ENCODE measurements at regions not wholly inside any gene's neighbourhood (a gene's known extent, or its start where the extent isn't known, plus 50 kb on each side); places are given as distances from the start of the nearest gene placed in this dataset.

GRCh38 chr13:70668983-70669382 is 560.7 kb upstream of the KLHL1 start:
- Histone ChIP-seq H3K79me2 (ENCODE audit: insufficient read depth, low read length) (no peaks in the 10 kb centered on the region), H4K20me1 (ENCODE audit: insufficient read depth, low read length, poor library complexity, severe bottlenecking) (no peaks in the 10 kb centered on the region), H3K4me1 (ENCODE audit: insufficient read depth, low read length, poor library complexity, severe bottlenecking) (peaks cover 24% of the 10 kb centered on the region), H3K9ac (ENCODE audit: low read depth, low read length, poor library complexity, severe bottlenecking) (no peak overlapping the region), H3K4me3 (ENCODE audit: low read length, poor library complexity, severe bottlenecking) (no peak overlapping the region), H3F3A (ENCODE audit: low read depth) (no peaks in the 10 kb centered on the region), H3K36me3 (ENCODE audit: insufficient read depth, low read length) (no peaks in the 10 kb centered on the region), H2AFZ (ENCODE audit: low read length) (no peak overlapping the region), H3K9me3 (ENCODE audit: insufficient read depth, low read depth, low read length) (no peaks in the 10 kb centered on the region), H3K4me2 (ENCODE audit: low read depth, low read length, poor library complexity, severe bottlenecking) (no peak overlapping the region), H3K27me3 (ENCODE audit: insufficient read depth, low read length, poor library complexity, severe bottlenecking) (no peaks in the 10 kb centered on the region), H3K9me2 (replicated peaks; ENCODE audit: low read depth, low read length) (no peaks in the 10 kb centered on the region)
- TF ChIP-seq CTCF (conservative IDR thresholded peaks at IDR 0.05; ENCODE audit: low read length) (no peak), EZH2phosphoT487 (IDR thresholded peaks at IDR 0.05; ENCODE audit: borderline replicate concordance) (no peak)

- Histone ChIP-seq H3K4me1 (ENCODE audit: insufficient read depth, low read length, poor library complexity, severe bottlenecking) (peaks cover 30% of the 10 kb centered on the region), H4K20me1 (ENCODE audit: insufficient read depth, low read length, poor library complexity, severe bottlenecking) (no peaks in the 10 kb centered on the region), H3K79me2 (ENCODE audit: insufficient read depth, low read length) (no peaks in the 10 kb centered on the region), H3K9ac (ENCODE audit: low read depth, low read length, poor library complexity, severe bottlenecking) (no peak overlapping the region), H3K9me3 (ENCODE audit: insufficient read depth, low read depth, low read length) (no peaks in the 10 kb centered on the region), H3K27me3 (ENCODE audit: insufficient read depth, low read length, poor library complexity, severe bottlenecking) (no peaks in the 10 kb centered on the region), H3K4me3 (ENCODE audit: low read length, poor library complexity, severe bottlenecking) (no peak overlapping the region), H3F3A (ENCODE audit: low read depth) (no peaks in the 10 kb centered on the region), H2AFZ (ENCODE audit: low read length) (no peak overlapping the region), H3K36me3 (ENCODE audit: insufficient read depth, low read length) (no peaks in the 10 kb centered on the region), H3K9me2 (replicated peaks; ENCODE audit: low read depth, low read length) (no peaks in the 10 kb centered on the region), H3K4me2 (ENCODE audit: low read depth, low read length, poor library complexity, severe bottlenecking) (no peak overlapping the region)
- no peak for TF ChIP-seq EZH2phosphoT487 (IDR thresholded peaks at IDR 0.05; ENCODE audit: borderline replicate concordance)
- TF ChIP-seq CTCF (conservative IDR thresholded peaks at IDR 0.05; ENCODE audit: low read length), result no peak
Measured at GRCh38 chr13:70668293-70668692, 560.0 kb upstream of the KLHL1 start.

GRCh38 chr13:70666883-70667556 is 558.8 kb upstream of the KLHL1 start:
- Histone ChIP-seq H3K4me3 (ENCODE audit: low read length, poor library complexity, severe bottlenecking) (no peak overlapping the region), H3K27me3 (ENCODE audit: insufficient read depth, low read length, poor library complexity, severe bottlenecking) (no peaks in the 10 kb centered on the region), H3K79me2 (ENCODE audit: insufficient read depth, low read length) (no peaks in the 10 kb centered on the region), H3K4me1 (ENCODE audit: insufficient read depth, low read length, poor library complexity, severe bottlenecking) (peaks cover 42% of the 10 kb centered on the region), H3K9me2 (replicated peaks; ENCODE audit: low read depth, low read length) (no peaks in the 10 kb centered on the region), H3K9me3 (ENCODE audit: insufficient read depth, low read depth, low read length) (no peaks in the 10 kb centered on the region), H2AFZ (ENCODE audit: low read length) (peak overlapping the region; percentile 42; the same call in 1 of the 2 replicates), H3F3A (ENCODE audit: low read depth) (0 out of 2 replicates have a peak, but pooled peaks cover 4% of the 10 kb centered on the region), H4K20me1 (ENCODE audit: insufficient read depth, low read length, poor library complexity, severe bottlenecking) (no peaks in the 10 kb centered on the region), H3K36me3 (ENCODE audit: insufficient read depth, low read length) (no peaks in the 10 kb centered on the region), H3K9ac (ENCODE audit: low read depth, low read length, poor library complexity, severe bottlenecking) (no peak overlapping the region), H3K4me2 (ENCODE audit: low read depth, low read length, poor library complexity, severe bottlenecking) (no peak overlapping the region)
- TF ChIP-seq CTCF (conservative IDR thresholded peaks at IDR 0.05; ENCODE audit: low read length), result no peak
- TF ChIP-seq EZH2phosphoT487 (IDR thresholded peaks at IDR 0.05; ENCODE audit: borderline replicate concordance), result no peak

Measured in Loucy (cell line).